OCI-LY7 (cell line): ENCODE measurements at regions not wholly inside any gene's neighbourhood (a gene's known extent, or its start where the extent isn't known, plus 50 kb on each side); places are given as distances from the start of the nearest gene placed in this dataset.

ENCODE experiments used
- BruUV-seq: library from RNA; stranded (reverse); fragments of 400-500 nt; replicated peaks from 2 replicates; lab custom pipeline; 2021; lab: Mats Ljungman, UMichigan
- CTCF ChIA-PET: fragments of 300-600 bp; sonication (Branson Sonifier 250); formaldehyde crosslinking; loops from one replicate; lab custom pipeline; 2022; ENCODE audit warnings: antibody characterized with exemption; ENCODE audit not compliant: unreplicated experiment; lab: Charles Lee
- POLR2A ChIA-PET: fragments of 300-600 bp; sonication (Branson Sonifier 250); formaldehyde crosslinking; loops from one replicate; lab custom pipeline; 2022; ENCODE audit warnings: antibody characterized with exemption; lab: Charles Lee
- DNase-seq: peaks from one replicate; pipeline ENCODE4 v3.0.0-alpha.2; 2015; ENCODE audit warnings: low spot score
- H2AFZ ChIP-seq: fragments of 200-600 bp; sonication (generic), shearing (Covaris generic); 2 replicates; pipeline ENCODE4 v1.6.1; 2014; ENCODE audit warnings: mild to moderate bottlenecking, antibody characterized with exemption, low read length, moderate library complexity
- H3K27ac ChIP-seq: fragments of 200-600 bp; sonication (generic); 2 replicates; pipeline ENCODE4 v1.5.1; 2014; ENCODE audit warnings: mixed run types, low read depth, mild to moderate bottlenecking, moderate library complexity, low read length, inconsistent platforms; ENCODE audit not compliant: poor library complexity, severe bottlenecking
- H3K36me3 ChIP-seq: fragments of 200-600 bp; sonication (generic); 2 replicates; pipeline ENCODE4 v1.6.1; 2014; ENCODE audit warnings: mild to moderate bottlenecking, antibody characterized with exemption, low read length, moderate library complexity, mixed read lengths; ENCODE audit not compliant: insufficient read depth
- H3K4me1 ChIP-seq: fragments of 200-600 bp; sonication (generic); 2 replicates; pipeline ENCODE4 v1.5.1; 2014; ENCODE audit warnings: mild to moderate bottlenecking, low read length; ENCODE audit not compliant: insufficient read depth, poor library complexity, severe bottlenecking
- H3K4me2 ChIP-seq: fragments of 200-600 bp; sonication (generic); 2 replicates; pipeline ENCODE4 v1.6.1; 2014; ENCODE audit warnings: mild to moderate bottlenecking, low read length
- H3K4me3 ChIP-seq: fragments of 200-600 bp; sonication (generic); 2 replicates; pipeline ENCODE4 v1.5.1; 2014; ENCODE audit warnings: mild to moderate bottlenecking, low read depth, low read length; ENCODE audit not compliant: poor library complexity, severe bottlenecking
- H3K79me2 ChIP-seq: fragments of 200-600 bp; sonication (generic); 2 replicates; pipeline ENCODE4 v1.6.1; 2016; ENCODE audit warnings: low read depth, mild to moderate bottlenecking, low read length, moderate library complexity, mixed read lengths; ENCODE audit not compliant: insufficient read depth
- H3K9me2 ChIP-seq: fragments of 200-600 bp; sonication (generic); 2 replicates; pipeline ENCODE4 v1.6.1; 2016; ENCODE audit warnings: mild to moderate bottlenecking, low read length, mixed read lengths; ENCODE audit not compliant: insufficient read depth
- H3K9me3 ChIP-seq: fragments of 200-600 bp; sonication (generic); 2 replicates; pipeline ENCODE4 v1.6.1; 2014; ENCODE audit warnings: mild to moderate bottlenecking, mixed run types, low read length, mixed read lengths
- H4K20me1 ChIP-seq: fragments of 200-600 bp; sonication (generic); 2 replicates; pipeline ENCODE4 v1.6.1; 2014; ENCODE audit warnings: mild to moderate bottlenecking, antibody characterized with exemption, low read length, moderate library complexity, mixed read lengths; ENCODE audit not compliant: insufficient read depth
- EZH2phosphoT487 ChIP-seq: fragments of 200-600 bp; sonication (generic); IDR thresholded peaks from 2 replicates; pipeline ENCODE4 v1.6.1; 2018; ENCODE audit warnings: low read depth, borderline replicate concordance, mild to moderate bottlenecking, mixed run types, antibody characterized with exemption, low read length, moderate library complexity, mixed read lengths
- intact Hi-C: fragments of 100-400 bp; cut with micrococcal nuclease; formaldehyde crosslinking; loops from one replicate; pipeline ENCODE4 v1.10.0; 2022; ENCODE audit not compliant: unreplicated experiment
- TF ChIP-seq, protein P1 (sequence below): fragments of 200-600 bp; sonication (generic); conservative IDR thresholded peaks from 2 replicates; pipeline ENCODE4 v1.5.1; 2014; ENCODE audit warnings: mild to moderate bottlenecking, antibody characterized with exemption, low read length, moderate library complexity, mixed read lengths

- no peak overlapping the region for H3K4me2 ChIP-seq
- TF ChIP-seq, protein P1, sequence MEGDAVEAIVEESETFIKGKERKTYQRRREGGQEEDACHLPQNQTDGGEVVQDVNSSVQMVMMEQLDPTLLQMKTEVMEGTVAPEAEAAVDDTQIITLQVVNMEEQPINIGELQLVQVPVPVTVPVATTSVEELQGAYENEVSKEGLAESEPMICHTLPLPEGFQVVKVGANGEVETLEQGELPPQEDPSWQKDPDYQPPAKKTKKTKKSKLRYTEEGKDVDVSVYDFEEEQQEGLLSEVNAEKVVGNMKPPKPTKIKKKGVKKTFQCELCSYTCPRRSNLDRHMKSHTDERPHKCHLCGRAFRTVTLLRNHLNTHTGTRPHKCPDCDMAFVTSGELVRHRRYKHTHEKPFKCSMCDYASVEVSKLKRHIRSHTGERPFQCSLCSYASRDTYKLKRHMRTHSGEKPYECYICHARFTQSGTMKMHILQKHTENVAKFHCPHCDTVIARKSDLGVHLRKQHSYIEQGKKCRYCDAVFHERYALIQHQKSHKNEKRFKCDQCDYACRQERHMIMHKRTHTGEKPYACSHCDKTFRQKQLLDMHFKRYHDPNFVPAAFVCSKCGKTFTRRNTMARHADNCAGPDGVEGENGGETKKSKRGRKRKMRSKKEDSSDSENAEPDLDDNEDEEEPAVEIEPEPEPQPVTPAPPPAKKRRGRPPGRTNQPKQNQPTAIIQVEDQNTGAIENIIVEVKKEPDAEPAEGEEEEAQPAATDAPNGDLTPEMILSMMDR: no peak
- no peak for TF ChIP-seq EZH2phosphoT487
- H3K79me2 ChIP-seq: no peaks in the 10 kb centered on the region
- BruUV-seq: no TSS peak
- ChIA-PET POLR2A (interaction anchor here (0.6 kb wide), 1 partner anchor 49 kb away, joined by 5 read pairs; no protein-coding TSS in a partner anchor), CTCF (no interaction called here)
- H2AFZ ChIP-seq: no peak overlapping the region
- no peaks in the 10 kb centered on the region for H3K36me3 ChIP-seq
- H4K20me1 ChIP-seq: no peaks in the 10 kb centered on the region
- no peaks in the 10 kb centered on the region for H3K4me1 ChIP-seq
- H3K27ac ChIP-seq: no peak overlapping the region
- H3K4me3 ChIP-seq: no peak overlapping the region
- no peak for DNase-seq
- no peaks in the 10 kb centered on the region for H3K9me3 ChIP-seq
- H3K9me2 ChIP-seq: no peaks in the 10 kb centered on the region
- intact Hi-C loops: no loop called here
Measured at GRCh38 chr17:62149961-62150360, 84.9 kb upstream of the MED13 start.

DNA sequence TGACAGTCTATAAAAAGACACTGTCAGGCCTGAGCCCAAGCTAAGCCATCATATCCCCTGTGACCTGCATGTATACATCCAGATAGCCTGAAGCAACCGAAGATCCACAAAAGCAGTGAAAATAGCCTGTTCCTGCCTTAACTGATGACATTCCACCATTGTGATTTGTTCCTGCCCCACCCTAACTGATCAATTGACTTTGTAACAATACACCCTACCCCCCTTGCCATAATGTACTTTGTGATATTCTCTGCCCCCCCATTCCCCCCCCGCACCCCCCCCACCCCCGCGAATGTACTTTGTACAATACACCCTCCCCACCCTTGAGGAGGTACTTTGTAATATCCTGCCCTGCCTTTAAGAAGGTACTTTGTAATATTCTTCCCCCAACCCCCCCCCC lies 82.2 kb upstream of the MED13 start:
- CTCF ChIA-PET: no interaction called here
- DNase-seq: no peak
- POLR2A ChIA-PET: no interaction called here
- BruUV-seq: no TSS peak
- no peaks in the 10 kb centered on the region for H3K79me2 ChIP-seq
- H3K36me3 ChIP-seq: no peaks in the 10 kb centered on the region
- H4K20me1 ChIP-seq: no peaks in the 10 kb centered on the region
- no peak overlapping the region for H3K4me2 ChIP-seq
- H3K4me3 ChIP-seq: no peak overlapping the region
- H3K9me2 ChIP-seq: no peaks in the 10 kb centered on the region
- no peak overlapping the region for H3K27ac ChIP-seq
- no peak for TF ChIP-seq EZH2phosphoT487
- TF ChIP-seq, protein P1: no peak
- H3K4me1 ChIP-seq: no peaks in the 10 kb centered on the region
- H2AFZ ChIP-seq: no peak overlapping the region
- intact Hi-C loops: no loop called here
- H3K9me3 ChIP-seq: no peaks in the 10 kb centered on the region

DNA sequence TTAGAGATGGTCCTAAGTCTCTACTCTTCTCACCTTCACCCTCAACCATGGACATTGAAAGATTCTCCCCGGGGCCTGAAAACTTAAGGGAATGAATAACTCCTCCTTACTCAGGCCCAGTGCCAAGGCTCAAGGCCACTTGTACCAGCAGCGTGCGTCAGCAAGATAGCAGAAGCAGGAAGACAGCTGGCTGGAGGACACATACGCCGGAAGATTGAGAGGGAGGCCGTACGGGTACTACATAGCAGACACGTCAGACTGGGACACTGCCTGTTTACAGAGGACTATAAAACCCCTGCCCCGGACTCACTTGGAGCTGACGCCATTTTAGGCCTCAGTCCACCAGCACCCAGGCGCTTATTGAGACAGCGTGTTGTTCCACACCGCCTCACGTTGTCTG lies 75.8 kb upstream of the MED13 start:
- Histone ChIP-seq H3K9me2 (no peaks in the 10 kb centered on the region), H3K4me2 (no peak overlapping the region), H4K20me1 (no peaks in the 10 kb centered on the region), H2AFZ (no peak overlapping the region), H3K79me2 (no peaks in the 10 kb centered on the region), H3K4me1 (no peaks in the 10 kb centered on the region), H3K9me3 (no peaks in the 10 kb centered on the region), H3K36me3 (no peaks in the 10 kb centered on the region), H3K27ac (no peak overlapping the region), H3K4me3 (no peak overlapping the region)
- no peak for TF ChIP-seq EZH2phosphoT487
- TF ChIP-seq, protein P1: no peak
- BruUV-seq: no TSS peak
- intact Hi-C loops: no loop called here
- no peak for DNase-seq
- ChIA-PET POLR2A (no interaction called here), CTCF (no interaction called here)
